ENCODE measurements at regions not wholly inside any gene's neighbourhood (a gene's known extent, or its start where the extent isn't known, plus 50 kb on each side); places are given as distances from the start of the nearest gene placed in this dataset.

DNA sequence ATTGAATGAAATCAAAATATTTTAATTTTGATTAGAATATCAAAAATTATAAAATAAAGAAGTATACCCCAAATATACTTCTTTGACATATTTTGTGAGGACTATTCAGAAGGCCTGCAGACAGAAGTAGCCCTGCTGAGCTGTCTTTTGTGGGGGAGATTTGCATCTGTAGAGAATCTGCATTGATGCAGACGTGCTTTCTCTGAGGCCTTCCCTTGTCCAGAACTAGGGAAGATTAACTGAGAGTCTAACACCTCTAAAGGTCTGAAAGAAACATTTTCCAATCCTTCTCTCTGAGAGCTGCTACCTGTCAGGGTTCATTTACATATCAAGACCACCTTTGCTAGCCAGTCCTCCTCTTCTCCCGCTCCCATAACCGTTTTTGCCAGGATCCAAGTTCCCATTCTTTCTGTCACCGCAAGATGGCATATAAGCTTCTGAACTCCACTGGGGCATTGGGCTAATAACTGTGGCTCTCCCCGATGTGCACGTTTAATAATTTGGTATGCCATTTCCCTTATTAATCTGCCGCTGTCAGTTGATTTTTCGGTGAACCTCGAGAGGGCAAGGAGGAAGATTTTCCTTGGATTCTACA is 510.4 kb upstream of the CNTNAP5 start:
- TF ChIP-seq YY1 (IDR thresholded peaks at IDR 0.05; ENCODE audit: low read depth, low read length) (no peak), EP300 (IDR thresholded peaks at IDR 0.05; ENCODE audit: borderline replicate concordance in 1 of 2, control insufficient read depth in 1 of 2, low read depth in 2 of 2, low read length in 2 of 2) (no peak), POLR2A (IDR thresholded peaks at IDR 0.05; ENCODE audit: low read depth, low read length) (no peak), TCF12 (IDR thresholded peaks at IDR 0.05; ENCODE audit: low read depth, low read length) (no peak), POU2F2 (IDR thresholded peaks at IDR 0.05; ENCODE audit: borderline replicate concordance, low read depth, low read length) (no peak), JUND (IDR thresholded peaks at IDR 0.05; ENCODE audit: low read depth, low read length) (no peak), SP1 (IDR thresholded peaks at IDR 0.05; ENCODE audit: low read depth, low read length) (no peak)
- TF ChIP-seq, protein P1, sequence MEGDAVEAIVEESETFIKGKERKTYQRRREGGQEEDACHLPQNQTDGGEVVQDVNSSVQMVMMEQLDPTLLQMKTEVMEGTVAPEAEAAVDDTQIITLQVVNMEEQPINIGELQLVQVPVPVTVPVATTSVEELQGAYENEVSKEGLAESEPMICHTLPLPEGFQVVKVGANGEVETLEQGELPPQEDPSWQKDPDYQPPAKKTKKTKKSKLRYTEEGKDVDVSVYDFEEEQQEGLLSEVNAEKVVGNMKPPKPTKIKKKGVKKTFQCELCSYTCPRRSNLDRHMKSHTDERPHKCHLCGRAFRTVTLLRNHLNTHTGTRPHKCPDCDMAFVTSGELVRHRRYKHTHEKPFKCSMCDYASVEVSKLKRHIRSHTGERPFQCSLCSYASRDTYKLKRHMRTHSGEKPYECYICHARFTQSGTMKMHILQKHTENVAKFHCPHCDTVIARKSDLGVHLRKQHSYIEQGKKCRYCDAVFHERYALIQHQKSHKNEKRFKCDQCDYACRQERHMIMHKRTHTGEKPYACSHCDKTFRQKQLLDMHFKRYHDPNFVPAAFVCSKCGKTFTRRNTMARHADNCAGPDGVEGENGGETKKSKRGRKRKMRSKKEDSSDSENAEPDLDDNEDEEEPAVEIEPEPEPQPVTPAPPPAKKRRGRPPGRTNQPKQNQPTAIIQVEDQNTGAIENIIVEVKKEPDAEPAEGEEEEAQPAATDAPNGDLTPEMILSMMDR (IDR thresholded peaks at IDR 0.05 in 2 of 3, conservative IDR thresholded peaks at IDR 0.05 in 1 of 3; ENCODE audit: control insufficient read depth in 2 of 3, extremely low read depth in 1 of 3, insufficient read depth in 1 of 3, low read depth in 3 of 3, low read length in 3 of 3): no peak
- TF ChIP-seq, protein P2, sequence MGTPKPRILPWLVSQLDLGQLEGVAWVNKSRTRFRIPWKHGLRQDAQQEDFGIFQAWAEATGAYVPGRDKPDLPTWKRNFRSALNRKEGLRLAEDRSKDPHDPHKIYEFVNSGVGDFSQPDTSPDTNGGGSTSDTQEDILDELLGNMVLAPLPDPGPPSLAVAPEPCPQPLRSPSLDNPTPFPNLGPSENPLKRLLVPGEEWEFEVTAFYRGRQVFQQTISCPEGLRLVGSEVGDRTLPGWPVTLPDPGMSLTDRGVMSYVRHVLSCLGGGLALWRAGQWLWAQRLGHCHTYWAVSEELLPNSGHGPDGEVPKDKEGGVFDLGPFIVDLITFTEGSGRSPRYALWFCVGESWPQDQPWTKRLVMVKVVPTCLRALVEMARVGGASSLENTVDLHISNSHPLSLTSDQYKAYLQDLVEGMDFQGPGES (IDR thresholded peaks at IDR 0.05): no peak
